ENCODE measurements at regions not wholly inside any gene's neighbourhood (a gene's known extent, or its start where the extent isn't known, plus 50 kb on each side); places are given as distances from the start of the nearest gene placed in this dataset.
"Not testable (repeated sequence)": the region's sequence is repeated elsewhere in the genome, so short reads cannot be mapped to it uniquely, and the experiment has no call there.

GRCh38 chr7:98740643-98741042, 123.6 kb downstream of the NPTX2 start:
- H3K27ac Mint-ChIP-seq, result no peak overlapping the region
- no peaks in the 10 kb centered on the region for H3K4me1 Mint-ChIP-seq
- H3K9me3 Mint-ChIP-seq, result no peaks in the 10 kb centered on the region
- no peak overlapping the region for H3K4me3 Mint-ChIP-seq
- DNase-seq, result no peak
- no peaks in the 10 kb centered on the region for H3K36me3 Mint-ChIP-seq (ENCODE audit: low read depth)
- ATAC-seq, result no peak
- H3K27me3 Mint-ChIP-seq, result no peaks in the 10 kb centered on the region

DNA sequence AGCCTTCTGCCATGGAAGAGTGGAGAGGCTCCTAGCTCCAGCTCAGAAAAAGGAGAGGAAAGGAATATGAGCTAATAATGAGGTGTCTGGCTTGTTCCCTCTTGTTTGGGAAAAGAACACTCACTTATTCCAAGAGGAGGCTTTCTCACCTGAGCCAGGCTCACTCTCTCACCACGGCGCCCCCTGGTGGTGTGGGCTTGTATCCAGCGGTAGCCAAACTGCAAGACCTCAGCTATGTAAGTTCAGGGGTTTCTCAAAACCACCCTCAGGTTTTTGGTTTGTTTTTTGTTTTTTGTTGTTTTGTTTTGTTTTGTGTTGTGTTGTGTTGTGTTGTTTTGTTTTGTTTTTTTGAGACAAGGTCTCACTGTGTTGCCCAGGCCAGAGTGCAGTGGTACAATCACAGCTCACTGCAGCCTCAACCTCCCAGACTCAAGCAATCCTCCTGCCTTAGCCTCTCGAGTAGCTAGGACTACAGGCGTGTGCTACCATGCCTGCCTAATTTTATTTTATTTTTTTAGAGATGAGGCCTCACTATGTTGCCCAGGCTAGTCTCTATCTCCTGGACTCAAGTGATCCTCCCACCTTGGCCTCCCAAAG, 124.0 kb downstream of the TMEM130 start:
- no peak for ATAC-seq
- Mint-ChIP-seq H3K9me3 (no peaks in the 10 kb centered on the region), H3K27me3 (peaks cover 10% of the 10 kb centered on the region), H3K4me1 (no peaks in the 10 kb centered on the region), H3K36me3 (ENCODE audit: low read depth) (no peaks in the 10 kb centered on the region), H3K27ac (no peak overlapping the region), H3K4me3 (no peak overlapping the region)
- peak; percentile 82 for DNase-seq

GRCh38 chr7:98748090-98748489, 121.7 kb downstream of the TMEM130 start:
- ATAC-seq (no peak), DNase-seq (no peak)
- Mint-ChIP-seq H3K36me3 (ENCODE audit: low read depth) (no peaks in the 10 kb centered on the region), H3K4me3 (no peak overlapping the region), H3K27ac (no peak overlapping the region), H3K27me3 (peaks cover 10% of the 10 kb centered on the region), H3K9me3 (no peaks in the 10 kb centered on the region), H3K4me1 (no peaks in the 10 kb centered on the region)

DNA sequence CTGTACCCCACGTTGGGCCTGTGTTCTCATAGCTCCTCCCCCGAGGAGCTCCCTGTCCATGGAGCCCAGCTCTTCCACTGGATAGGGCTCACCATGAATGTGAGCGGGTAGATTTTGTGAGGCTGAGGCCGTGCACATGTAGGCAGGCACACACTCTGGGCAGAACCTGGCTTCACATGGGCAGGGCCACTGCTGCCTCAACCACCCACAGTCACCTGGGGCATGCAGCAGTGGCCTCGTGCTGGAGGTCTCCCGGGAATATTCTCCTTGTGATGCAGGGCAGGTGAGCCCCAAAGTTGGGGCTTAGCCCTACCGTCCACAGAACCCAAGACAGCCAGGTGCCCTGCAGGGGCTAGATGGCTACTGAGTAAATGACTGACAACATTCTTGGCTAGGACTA, 116.6 kb downstream of the TMEM130 start:
- H3K4me3 Mint-ChIP-seq, result no peak overlapping the region
- H3K9me3 Mint-ChIP-seq, result no peaks in the 10 kb centered on the region
- no peak for ATAC-seq
- no peak overlapping the region for H3K27ac Mint-ChIP-seq
- no peak for DNase-seq
- H3K4me1 Mint-ChIP-seq, result no peaks in the 10 kb centered on the region
- H3K27me3 Mint-ChIP-seq, result peaks cover 9% of the 10 kb centered on the region
- H3K36me3 Mint-ChIP-seq (ENCODE audit: low read depth), result no peaks in the 10 kb centered on the region

DNA sequence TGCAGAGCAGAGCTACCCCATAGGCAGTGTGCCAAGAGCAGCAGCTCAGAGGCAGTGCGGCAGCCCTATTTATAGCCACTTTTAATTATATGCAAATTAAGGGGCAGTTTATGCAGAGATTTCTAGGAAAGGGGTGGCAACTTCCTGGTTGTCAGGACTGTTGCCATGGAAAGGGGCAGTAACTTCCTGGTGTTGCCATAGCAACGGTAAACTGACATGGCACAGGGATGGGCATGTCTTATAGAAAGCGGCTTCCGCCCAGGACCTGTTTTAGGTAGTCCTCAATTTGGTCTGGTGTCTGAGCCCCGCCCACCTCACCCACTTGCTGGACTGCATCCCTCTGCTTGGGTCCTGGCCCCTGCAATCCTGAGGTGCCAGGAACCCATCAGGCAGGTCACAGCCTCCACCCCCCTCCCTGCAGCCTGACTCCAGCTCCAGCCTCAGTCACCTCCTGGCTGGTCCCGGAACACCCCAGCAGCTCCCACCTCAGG, 115.8 kb downstream of the TMEM130 start:
- DNase-seq (no peak), ATAC-seq (no peak)
- Mint-ChIP-seq H3K4me3 (no peak overlapping the region), H3K9me3 (peaks cover 6% of the 10 kb centered on the region), H3K4me1 (no peaks in the 10 kb centered on the region), H3K27me3 (peaks cover 9% of the 10 kb centered on the region), H3K36me3 (ENCODE audit: low read depth) (no peaks in the 10 kb centered on the region), H3K27ac (no peak overlapping the region)

GRCh38 chr7:98755138-98755898, 114.5 kb downstream of the TMEM130 start:
- DNase-seq, result no peak
- Mint-ChIP-seq H3K4me1 (no peaks in the 10 kb centered on the region), H3K9me3 (peaks cover 8% of the 10 kb centered on the region), H3K27me3 (peaks cover 9% of the 10 kb centered on the region), H3K36me3 (ENCODE audit: low read depth) (no peaks in the 10 kb centered on the region), H3K4me3 (no peak overlapping the region), H3K27ac (no peak overlapping the region)
- ATAC-seq, result no peak

DNA sequence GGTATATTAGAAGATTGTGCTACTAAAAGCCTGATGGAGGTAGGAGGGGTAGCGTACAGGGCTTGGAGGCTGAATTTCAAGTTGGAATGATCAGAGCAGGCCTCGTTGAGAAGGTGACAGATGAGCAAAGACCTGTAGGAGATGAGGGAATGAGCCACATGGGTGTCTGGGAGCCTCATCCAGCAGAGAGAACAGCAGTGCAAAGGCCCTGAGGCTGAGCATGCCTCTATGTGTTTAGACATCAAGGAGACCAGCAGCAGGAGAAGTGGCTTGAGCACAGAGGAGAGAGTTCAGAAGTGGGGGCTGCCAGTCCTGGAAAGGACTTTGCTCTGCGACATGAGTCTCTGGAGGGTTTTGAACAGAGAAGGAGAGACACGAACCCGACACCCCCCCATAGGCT, 111.7 kb downstream of the TMEM130 start:
- H3K27me3 Mint-ChIP-seq, result peaks cover 10% of the 10 kb centered on the region
- ATAC-seq (no peak), DNase-seq (no peak)
- peaks cover 8% of the 10 kb centered on the region for H3K9me3 Mint-ChIP-seq
- no peaks in the 10 kb centered on the region for H3K4me1 Mint-ChIP-seq
- no peak overlapping the region for H3K4me3 Mint-ChIP-seq
- no peaks in the 10 kb centered on the region for H3K36me3 Mint-ChIP-seq (ENCODE audit: low read depth)
- no peak overlapping the region for H3K27ac Mint-ChIP-seq

GRCh38 chr7:98760201-98760651, 109.6 kb downstream of the TMEM130 start:
- Mint-ChIP-seq H3K36me3 (ENCODE audit: low read depth) (no peaks in the 10 kb centered on the region), H3K27me3 (peaks cover 10% of the 10 kb centered on the region), H3K9me3 (peaks cover 8% of the 10 kb centered on the region), H3K4me1 (no peaks in the 10 kb centered on the region), H3K4me3 (no peak overlapping the region), H3K27ac (no peak overlapping the region)
- ATAC-seq (no peak), DNase-seq (no peak)

GRCh38 chr7:98761225-98761624, 108.6 kb downstream of the TMEM130 start:
- DNase-seq (no peak), ATAC-seq (no peak)
- Mint-ChIP-seq H3K27me3 (peaks cover 9% of the 10 kb centered on the region), H3K4me1 (no peaks in the 10 kb centered on the region), H3K36me3 (ENCODE audit: low read depth) (no peaks in the 10 kb centered on the region), H3K27ac (no peak overlapping the region), H3K4me3 (no peak overlapping the region), H3K9me3 (peaks cover 8% of the 10 kb centered on the region)

DNA sequence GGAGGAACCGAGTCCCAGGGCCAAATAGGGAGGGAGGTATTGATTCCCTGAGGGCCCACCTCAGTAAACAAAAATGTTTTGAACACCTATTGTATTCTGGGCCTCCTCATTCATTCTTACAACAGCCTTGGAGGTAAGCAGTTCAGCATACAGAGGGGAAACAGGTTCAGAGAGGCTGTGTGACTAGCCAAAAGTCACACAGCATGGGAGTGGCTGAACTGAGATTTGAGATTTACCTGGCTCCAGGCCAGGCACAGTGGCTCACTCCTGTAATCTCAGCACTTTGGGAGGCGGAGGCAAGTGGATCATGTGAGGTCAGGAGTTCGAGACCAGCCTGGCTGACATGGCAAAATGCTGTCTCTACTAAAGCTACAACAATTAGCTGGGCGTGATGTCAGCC, 107.2 kb downstream of the TMEM130 start:
- Mint-ChIP-seq H3K36me3 (ENCODE audit: low read depth) (no peaks in the 10 kb centered on the region), H3K27ac (no peak overlapping the region), H3K4me1 (no peaks in the 10 kb centered on the region), H3K4me3 (no peak overlapping the region), H3K27me3 (peaks cover 5% of the 10 kb centered on the region), H3K9me3 (peaks cover 8% of the 10 kb centered on the region)
- ATAC-seq (no peak), DNase-seq (no peak)

DNA sequence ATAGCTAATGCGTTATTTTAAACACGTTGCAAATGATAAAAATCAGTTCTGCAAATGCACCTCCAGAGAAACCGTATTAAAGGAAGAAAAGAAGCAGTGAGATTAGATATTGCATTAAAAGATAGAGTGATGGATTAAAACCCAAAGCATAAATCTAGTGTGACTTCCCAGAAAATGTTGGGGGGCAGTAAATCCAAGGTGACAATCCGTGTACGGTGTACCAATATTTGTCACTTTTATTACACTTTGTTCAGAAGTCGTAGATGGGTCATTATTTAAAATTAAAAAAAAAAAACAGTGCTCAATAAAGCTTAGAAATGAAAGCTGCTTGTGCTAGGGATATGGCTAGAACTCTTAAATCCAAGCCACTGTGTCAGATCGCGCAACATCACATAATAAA, 106.4 kb downstream of the TMEM130 start:
- Mint-ChIP-seq H3K36me3 (ENCODE audit: low read depth) (no peaks in the 10 kb centered on the region), H3K4me1 (no peaks in the 10 kb centered on the region), H3K9me3 (peaks cover 7% of the 10 kb centered on the region), H3K27me3 (peaks cover 6% of the 10 kb centered on the region), H3K4me3 (no peak overlapping the region), H3K27ac (no peak overlapping the region)
- no peak for DNase-seq
- ATAC-seq, result no peak

- Mint-ChIP-seq H3K9me3 (no peaks in the 10 kb centered on the region), H3K36me3 (ENCODE audit: low read depth) (no peaks in the 10 kb centered on the region), H3K4me1 (no peaks in the 10 kb centered on the region), H3K4me3 (no peak overlapping the region), H3K27me3 (peaks cover 3% of the 10 kb centered on the region), H3K27ac (no peak overlapping the region)
- no peak for DNase-seq
- ATAC-seq, result no peak
These were observed 104.9 kb downstream of the TMEM130 start for GRCh38 chr7:98764946-98765345.

- H3K4me3 Mint-ChIP-seq, H3K27ac Mint-ChIP-seq: not testable (repeated sequence)
These were observed 99.7 kb downstream of the TMEM130 start for GRCh38 chr7:98770085-98770484.

GRCh38 chr7:98771519-98771918, 98.3 kb downstream of the TMEM130 start:
- peaks cover 14% of the 10 kb centered on the region for H3K27me3 Mint-ChIP-seq
- H3K36me3 Mint-ChIP-seq (ENCODE audit: low read depth), result no peaks in the 10 kb centered on the region
- DNase-seq, result no peak
- H3K4me1 Mint-ChIP-seq, result no peaks in the 10 kb centered on the region
- no peak overlapping the region for H3K27ac Mint-ChIP-seq
- no peaks in the 10 kb centered on the region for H3K9me3 Mint-ChIP-seq
- no peak for ATAC-seq
- no peak overlapping the region for H3K4me3 Mint-ChIP-seq

More at GRCh38 chr7:98770085-98770484, 99.7 kb downstream of the TMEM130 start:
- H3K4me1 Mint-ChIP-seq; DNase-seq; H3K9me3 Mint-ChIP-seq; H3K36me3 Mint-ChIP-seq (ENCODE audit: low read depth); ATAC-seq: not testable (repeated sequence)
- H3K27me3 Mint-ChIP-seq, result peaks cover 14% of the 10 kb centered on the region

GRCh38 chr7:98771941-98772603, 97.7 kb downstream of the TMEM130 start:
- no peaks in the 10 kb centered on the region for H3K36me3 Mint-ChIP-seq (ENCODE audit: low read depth)
- no peaks in the 10 kb centered on the region for H3K4me1 Mint-ChIP-seq
- no peak for ATAC-seq
- H3K4me3 Mint-ChIP-seq, result no peak overlapping the region
- H3K27me3 Mint-ChIP-seq, result peaks cover 14% of the 10 kb centered on the region
- H3K9me3 Mint-ChIP-seq, result no peaks in the 10 kb centered on the region
- no peak overlapping the region for H3K27ac Mint-ChIP-seq
- no peak for DNase-seq
